NCI-H345 treated with DMSO at 0.1 percent for 48 hours (cell line): ENCODE measurements at regions not wholly inside any gene's neighbourhood (a gene's known extent, or its start where the extent isn't known, plus 50 kb on each side); places are given as distances from the start of the nearest gene placed in this dataset.
A peak's percentile ranks its signal among the peaks of the same experiment; 100 is the strongest.
"Not testable (repeated sequence)": the region's sequence is repeated elsewhere in the genome, so short reads cannot be mapped to it uniquely, and the experiment has no call there.

Source experiments
- DNase-seq: peaks from one replicate; lab custom pipeline; 2025; ENCODE audit not compliant: unreplicated experiment; lab: John Stamatoyannopoulos, UW

GRCh38 chr4:137868067-137868466 is 335.8 kb upstream of the PCDH18 start:
- not testable (repeated sequence) for DNase-seq

GRCh38 chr4:137866671-137867070 is 334.4 kb upstream of the PCDH18 start:
- DNase-seq = no peak

- DNase-seq = no peak
These were observed 329.4 kb upstream of the PCDH18 start for GRCh38 chr4:137861682-137862081.

- no peak for DNase-seq
These were observed 321.1 kb upstream of the PCDH18 start for GRCh38 chr4:137853424-137853823.

- DNase-seq = no peak
These were observed 320.0 kb upstream of the PCDH18 start for GRCh38 chr4:137852326-137852725.

- DNase-seq = no peak
These were observed 319.1 kb upstream of the PCDH18 start for GRCh38 chr4:137851435-137851834.

GRCh38 chr4:137827945-137828344 is 295.7 kb upstream of the PCDH18 start:
- DNase-seq = not testable (repeated sequence)

- DNase-seq = no peak
These were observed 293.2 kb upstream of the PCDH18 start for GRCh38 chr4:137825505-137825904.

GRCh38 chr4:137823007-137823406 is 290.7 kb upstream of the PCDH18 start:
- DNase-seq = no peak

- DNase-seq = peak; percentile 12
These were observed 287.7 kb upstream of the PCDH18 start for GRCh38 chr4:137819964-137820383.

- no peak for DNase-seq
These were observed 280.0 kb upstream of the PCDH18 start for GRCh38 chr4:137812258-137812657.

GRCh38 chr4:137806420-137806819 is 274.1 kb upstream of the PCDH18 start:
- no peak for DNase-seq

- DNase-seq = no peak
These were observed 272.7 kb upstream of the PCDH18 start for GRCh38 chr4:137804906-137805495.

GRCh38 chr4:137800861-137801260 is 268.6 kb upstream of the PCDH18 start:
- no peak for DNase-seq

- DNase-seq = no peak
These were observed 262.5 kb upstream of the PCDH18 start for GRCh38 chr4:137794764-137795254.

GRCh38 chr4:137789263-137789662 is 257.0 kb upstream of the PCDH18 start:
- not testable (repeated sequence) for DNase-seq

- not testable (repeated sequence) for DNase-seq
These were observed 251.6 kb upstream of the PCDH18 start for GRCh38 chr4:137783923-137784322.

GRCh38 chr4:137775701-137776100 is 243.4 kb upstream of the PCDH18 start:
- no peak for DNase-seq

GRCh38 chr4:137774501-137774900 is 242.2 kb upstream of the PCDH18 start:
- DNase-seq = no peak

GRCh38 chr4:137768881-137769280 is 236.6 kb upstream of the PCDH18 start:
- no peak for DNase-seq

- DNase-seq = no peak
These were observed 235.9 kb upstream of the PCDH18 start for GRCh38 chr4:137768196-137768595.

- no peak for DNase-seq
These were observed 230.3 kb upstream of the PCDH18 start for GRCh38 chr4:137762591-137762990.
